Lung microvascular endothelial cell (primary cell): ENCODE measurements at regions not wholly inside any gene's neighbourhood (a gene's known extent, or its start where the extent isn't known, plus 50 kb on each side); places are given as distances from the start of the nearest gene placed in this dataset.

ENCODE experiments used
- DNase-seq, 2 donors: peaks; one replicate each; pipeline versions ENCODE4 v3.0.0 to v3.0.0-alpha.2; 2010; ENCODE audit warnings: low read depth in 2 of 2

DNA sequence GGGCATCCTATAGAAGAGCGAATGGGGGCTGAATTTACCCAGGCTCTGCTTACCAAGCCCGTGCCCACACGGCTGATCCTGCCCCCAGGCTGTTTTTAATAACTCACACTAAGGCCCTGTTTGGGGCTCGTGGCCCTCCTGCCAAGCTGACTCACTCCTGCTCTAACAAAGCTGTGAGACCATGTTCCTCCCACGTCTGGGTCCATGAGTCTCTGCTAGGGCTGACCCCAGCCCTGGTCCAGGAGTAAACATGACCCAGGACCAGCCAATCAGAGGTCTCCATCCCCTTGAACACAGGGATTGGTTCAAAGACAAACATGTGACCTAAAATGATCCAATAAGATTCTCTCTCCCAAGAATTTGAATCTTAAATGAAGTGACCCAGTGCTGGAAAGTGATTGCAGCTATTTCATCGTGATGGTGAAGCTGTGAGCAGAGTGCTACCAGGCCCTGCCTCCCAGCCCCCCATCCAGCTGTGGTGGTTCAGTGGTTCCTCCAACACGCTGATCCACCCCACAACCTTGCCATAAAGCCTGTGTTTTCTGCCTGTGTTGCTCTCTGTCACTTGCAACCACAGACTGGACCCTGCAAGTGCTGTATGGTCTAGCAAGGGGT, 57.2 kb downstream of the C16orf82 start:
- DNase-seq, result no peak

DNA sequence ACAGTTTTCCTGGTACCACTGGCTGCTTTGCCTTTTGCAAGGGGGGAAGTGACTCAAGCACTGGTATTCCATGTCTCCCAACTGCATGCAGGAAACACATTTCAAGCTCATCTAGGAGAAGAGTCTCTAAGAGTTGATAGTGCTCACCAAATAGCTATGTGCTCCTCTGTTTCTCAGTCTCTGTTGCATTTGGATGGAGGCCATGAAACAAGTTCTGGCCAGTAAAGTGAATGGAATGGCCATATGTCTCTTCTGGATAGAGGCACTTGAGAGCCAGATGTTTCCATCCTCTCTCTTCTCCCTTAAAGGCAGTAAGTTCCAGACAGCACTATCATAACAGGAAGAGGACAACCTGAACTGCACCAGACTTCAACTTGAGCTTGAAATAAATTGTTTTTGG, 60.6 kb downstream of the C16orf82 start:
- DNase-seq, result peak in 1 of 2 donors; percentile 54

DNA sequence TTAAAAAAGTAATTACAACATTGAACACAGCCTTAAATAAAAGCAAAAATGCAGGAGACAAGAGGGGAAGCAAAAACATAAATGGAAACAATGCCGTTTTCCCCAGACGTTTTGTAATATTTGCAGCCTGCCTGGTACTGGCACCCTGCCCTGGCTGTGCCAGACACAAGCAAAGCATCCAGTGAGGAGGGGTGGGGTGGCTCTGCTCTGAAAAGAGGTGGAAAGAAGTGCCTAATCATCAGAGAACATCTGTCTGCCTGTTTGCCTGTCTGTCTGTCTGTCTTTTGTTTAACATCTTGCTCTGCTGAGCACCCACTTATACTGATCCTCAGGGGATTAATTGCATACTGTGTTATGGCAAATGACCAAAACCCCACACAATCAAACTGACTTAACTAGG, 62.7 kb downstream of the C16orf82 start:
- no peak for DNase-seq

DNA sequence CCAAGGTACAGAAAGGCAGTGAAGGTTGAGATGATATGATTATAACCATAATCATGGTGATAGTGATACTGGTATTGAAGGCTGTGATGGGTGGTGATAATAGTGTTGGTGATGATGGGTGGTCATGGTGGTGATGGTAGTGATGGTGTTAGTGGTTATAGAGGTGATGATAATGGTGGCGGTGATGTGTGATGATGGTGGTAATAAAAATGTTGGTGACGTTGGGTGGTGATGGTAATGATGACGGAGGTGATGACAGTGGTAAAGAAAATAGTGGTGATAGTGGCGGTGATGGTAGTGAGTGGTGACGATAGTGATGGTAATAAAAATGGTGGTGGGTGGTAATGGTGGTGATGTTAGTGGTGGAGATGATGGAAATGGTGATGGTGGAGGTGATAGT, 65.1 kb upstream of the KDM8 start:
- no peak for DNase-seq

DNA sequence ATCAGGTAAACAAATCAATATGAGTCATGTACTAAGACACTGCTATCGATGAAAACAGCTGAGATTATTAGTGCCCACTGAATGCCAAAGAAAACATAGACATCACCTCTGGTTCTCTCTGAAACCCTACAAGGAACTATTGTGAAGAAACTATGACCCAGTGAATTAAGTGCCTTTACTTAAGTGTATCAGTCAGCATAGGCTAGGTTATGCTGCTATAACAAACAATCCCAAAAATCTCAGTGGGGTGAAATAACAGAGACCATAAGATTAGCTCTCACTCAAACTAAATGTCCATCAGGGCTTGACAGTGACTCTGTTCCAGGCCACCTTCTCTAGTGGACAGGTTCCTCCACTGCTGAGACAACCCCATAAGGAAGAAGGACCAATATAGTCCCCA, 57.7 kb upstream of the KDM8 start:
- DNase-seq, result no peak

DNA sequence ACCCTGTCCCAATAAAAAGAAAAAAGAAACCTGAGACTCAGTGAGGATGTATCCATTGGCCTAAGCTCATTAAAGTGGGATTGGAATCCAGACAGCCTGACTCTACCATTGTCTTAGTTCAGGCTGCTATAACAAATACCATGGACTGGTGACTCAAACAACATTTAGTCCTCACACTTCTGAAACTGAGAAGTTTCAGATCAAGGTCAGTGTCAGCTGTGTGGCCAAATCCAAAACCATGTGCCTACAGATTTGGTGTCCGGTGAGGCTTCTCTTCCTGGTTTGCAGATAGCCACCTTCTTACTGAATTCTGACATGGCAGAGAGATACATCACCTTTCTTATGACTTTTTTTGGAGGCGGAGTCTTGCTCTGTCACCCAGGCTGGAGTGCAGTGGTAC, 53.3 kb upstream of the KDM8 start:
- no peak for DNase-seq

DNA sequence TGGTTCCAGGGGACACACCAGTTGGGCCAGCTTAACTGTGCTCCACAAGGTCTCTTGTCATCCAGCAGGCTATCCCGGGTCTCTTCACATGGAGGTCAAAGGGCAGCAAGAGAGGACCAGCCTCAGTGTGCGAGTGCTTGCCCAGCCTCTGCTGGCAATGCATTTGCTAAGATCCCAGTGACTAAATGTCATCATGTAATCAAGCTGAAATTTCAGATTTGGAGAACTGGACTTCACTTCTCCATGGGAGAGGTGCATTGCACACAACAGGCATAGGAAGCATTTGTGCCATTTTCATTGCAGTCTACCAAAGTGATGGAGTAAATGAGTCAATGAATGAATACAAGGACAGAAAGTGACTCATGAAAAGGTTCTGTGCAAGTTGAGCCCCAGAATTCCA, 51.2 kb upstream of the KDM8 start:
- no peak for DNase-seq

DNA sequence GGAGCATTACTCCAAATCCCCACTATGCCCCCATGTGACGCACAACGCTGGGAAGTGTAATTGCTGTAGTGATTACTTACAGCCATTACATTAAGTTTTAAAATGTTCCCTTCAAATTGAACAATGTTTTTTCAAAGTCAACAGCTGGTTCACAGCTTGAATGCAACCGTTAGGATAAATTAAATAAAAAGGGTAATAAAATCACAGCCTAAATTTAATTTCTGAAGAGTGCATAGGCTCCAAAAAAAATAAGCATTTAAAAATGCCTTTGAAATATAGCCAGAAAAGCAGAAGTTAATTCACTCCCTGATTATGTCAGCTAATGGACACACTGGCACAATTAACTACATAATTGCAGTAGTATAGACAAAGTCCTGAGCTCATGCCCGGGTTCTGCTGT, 50.5 kb upstream of the KDM8 start:
- no peak for DNase-seq
